Activated CD8-positive, alpha-beta T cell treated with anti-CD3 and anti-CD28 coated beads for 36 hours (primary cell): ENCODE measurements at regions not wholly inside any gene's neighbourhood (a gene's known extent, or its start where the extent isn't known, plus 50 kb on each side); places are given as distances from the start of the nearest gene placed in this dataset.

Experiments
- ATAC-seq: fragments of 200-7000 bp; cut with Tn5 transposase; one replicate; pipeline ENCODE4 v1.10.0; 2021; ENCODE audit warnings: mild to moderate bottlenecking, moderate library complexity
- CTCF ChIA-PET: fragments of 350-600 bp; sonication (Branson Sonifier 250); formaldehyde crosslinking; loops from one replicate; lab custom pipeline; 2021; ENCODE audit warnings: antibody characterized with exemption; lab: Charles Lee
- POLR2A ChIA-PET: fragments of 350-600 bp; sonication (Branson Sonifier 250); formaldehyde crosslinking; loops from one replicate; lab custom pipeline; 2021; ENCODE audit warnings: antibody characterized with exemption; lab: Charles Lee
- DNase-seq: peaks from one replicate; pipeline ENCODE4 v3.0.0-alpha.2; 2020
- H3K27ac Mint-ChIP-seq: one replicate; pipeline ENCODE4 v1.8.0; 2021; ENCODE audit warnings: mild to moderate bottlenecking, mixed read lengths
- H3K27me3 Mint-ChIP-seq: one replicate; pipeline ENCODE4 v1.8.0; 2021; ENCODE audit warnings: mixed read lengths
- H3K36me3 Mint-ChIP-seq: one replicate; pipeline ENCODE4 v1.8.0; 2021; ENCODE audit warnings: low read depth, mixed read lengths
- H3K4me1 Mint-ChIP-seq: one replicate; pipeline ENCODE4 v1.8.0; 2021; ENCODE audit warnings: low read depth, mixed read lengths
- H3K4me3 Mint-ChIP-seq: one replicate; pipeline ENCODE4 v1.8.0; 2021; ENCODE audit warnings: mild to moderate bottlenecking, moderate library complexity, mixed read lengths
- H3K9me3 Mint-ChIP-seq: one replicate; pipeline ENCODE4 v1.8.0; 2021; ENCODE audit warnings: mixed read lengths
- intact Hi-C: fragments of 100-400 bp; cut with micrococcal nuclease; formaldehyde crosslinking; loops from one replicate; pipeline ENCODE4 v1.10.0; 2022
- TF ChIP-seq, protein P1 (sequence below): fragments of 200-600 bp; IDR thresholded peaks from one replicate; pipeline ENCODE4 v1.8.0; 2022; ENCODE audit warnings: antibody characterized with exemption, mild to moderate bottlenecking

DNA sequence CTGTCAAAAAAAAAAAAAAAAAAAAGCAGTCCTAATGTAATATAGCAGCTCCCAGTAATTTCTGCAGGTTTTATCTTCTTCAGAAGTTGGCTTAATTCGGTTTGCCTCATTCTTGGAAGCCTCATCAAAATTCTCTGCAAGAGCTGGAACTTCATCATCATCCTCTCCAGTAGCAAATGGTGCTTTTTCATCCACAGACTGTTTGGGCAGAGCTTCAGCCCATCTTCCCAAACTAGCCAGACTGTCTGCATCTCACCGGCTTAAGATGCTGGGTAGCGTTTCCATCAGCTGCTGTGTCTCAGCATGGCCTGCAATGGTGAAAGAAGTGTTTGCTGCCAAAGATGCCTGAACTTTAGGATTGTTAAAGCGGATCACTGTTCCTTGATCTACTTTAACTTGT lies 112.6 kb downstream of the AIPL1 start:
- POLR2A ChIA-PET, result no interaction called here
- H3K27me3 Mint-ChIP-seq, result peaks cover 15% of the 10 kb centered on the region
- DNase-seq, result no peak
- TF ChIP-seq, protein P1, sequence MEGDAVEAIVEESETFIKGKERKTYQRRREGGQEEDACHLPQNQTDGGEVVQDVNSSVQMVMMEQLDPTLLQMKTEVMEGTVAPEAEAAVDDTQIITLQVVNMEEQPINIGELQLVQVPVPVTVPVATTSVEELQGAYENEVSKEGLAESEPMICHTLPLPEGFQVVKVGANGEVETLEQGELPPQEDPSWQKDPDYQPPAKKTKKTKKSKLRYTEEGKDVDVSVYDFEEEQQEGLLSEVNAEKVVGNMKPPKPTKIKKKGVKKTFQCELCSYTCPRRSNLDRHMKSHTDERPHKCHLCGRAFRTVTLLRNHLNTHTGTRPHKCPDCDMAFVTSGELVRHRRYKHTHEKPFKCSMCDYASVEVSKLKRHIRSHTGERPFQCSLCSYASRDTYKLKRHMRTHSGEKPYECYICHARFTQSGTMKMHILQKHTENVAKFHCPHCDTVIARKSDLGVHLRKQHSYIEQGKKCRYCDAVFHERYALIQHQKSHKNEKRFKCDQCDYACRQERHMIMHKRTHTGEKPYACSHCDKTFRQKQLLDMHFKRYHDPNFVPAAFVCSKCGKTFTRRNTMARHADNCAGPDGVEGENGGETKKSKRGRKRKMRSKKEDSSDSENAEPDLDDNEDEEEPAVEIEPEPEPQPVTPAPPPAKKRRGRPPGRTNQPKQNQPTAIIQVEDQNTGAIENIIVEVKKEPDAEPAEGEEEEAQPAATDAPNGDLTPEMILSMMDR, result no peak
- no peak for ATAC-seq
- no peaks in the 10 kb centered on the region for H3K9me3 Mint-ChIP-seq
- H3K4me3 Mint-ChIP-seq, result no peak overlapping the region
- intact Hi-C loops, result no loop called here
- CTCF ChIA-PET, result no interaction called here
- no peaks in the 10 kb centered on the region for H3K4me1 Mint-ChIP-seq
- no peaks in the 10 kb centered on the region for H3K36me3 Mint-ChIP-seq
- H3K27ac Mint-ChIP-seq, result no peak overlapping the region

DNA sequence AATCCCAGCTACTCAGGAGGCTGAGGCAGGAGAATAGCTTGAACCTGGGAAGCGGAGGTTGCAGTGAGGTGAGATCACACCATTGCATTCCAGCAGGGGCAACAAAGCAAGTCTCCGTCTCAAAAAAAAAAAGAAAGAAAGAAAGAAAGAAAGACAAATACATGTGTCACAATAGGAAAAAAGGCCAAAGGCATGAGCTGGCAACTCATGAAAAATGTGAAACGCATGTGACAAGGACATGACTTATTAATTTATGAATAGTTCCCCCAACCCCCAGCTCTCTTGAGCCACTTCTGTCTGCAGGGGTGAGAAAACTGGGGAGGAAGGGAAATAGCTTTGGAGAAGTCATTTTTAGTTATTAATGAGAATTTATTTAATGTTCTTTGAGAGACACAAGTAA lies 120.6 kb downstream of the AIPL1 start:
- Mint-ChIP-seq H3K4me3 (no peak overlapping the region), H3K4me1 (no peaks in the 10 kb centered on the region), H3K27ac (no peak overlapping the region), H3K36me3 (no peaks in the 10 kb centered on the region), H3K9me3 (no peaks in the 10 kb centered on the region), H3K27me3 (peaks cover 21% of the 10 kb centered on the region)
- POLR2A ChIA-PET, result no interaction called here
- TF ChIP-seq, protein P1, result no peak
- CTCF ChIA-PET, result interaction anchor here (1.1 kb wide), 1 partner anchor 78 kb away, joined by 3 read pairs; no protein-coding TSS in a partner anchor
- ATAC-seq (no peak), DNase-seq (no peak)
- intact Hi-C loops, result no loop called here

DNA sequence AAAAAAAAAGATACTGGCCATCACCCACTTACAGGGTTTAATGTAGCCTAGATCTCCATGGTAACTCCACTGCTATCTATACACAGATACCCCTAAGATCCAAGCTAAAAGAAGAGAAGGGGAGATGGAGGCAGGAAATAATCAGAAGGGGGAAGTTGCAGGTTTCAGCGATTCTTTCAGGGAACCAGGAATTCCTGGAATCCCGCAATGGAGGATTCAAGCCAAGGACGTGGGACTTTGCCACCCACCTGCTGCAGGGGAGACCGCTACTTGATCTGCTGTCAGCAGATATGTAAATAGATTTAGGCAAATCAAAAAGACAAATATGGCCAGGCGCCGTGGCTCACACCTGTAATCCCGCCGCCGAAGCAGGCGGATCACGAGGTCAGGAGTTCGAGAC lies 121.1 kb downstream of the AIPL1 start:
- POLR2A ChIA-PET, result interaction anchor here (0.7 kb wide), 1 partner anchor 197 kb away, joined by 3 read pairs; no protein-coding TSS in a partner anchor
- H3K27ac Mint-ChIP-seq, result no peak overlapping the region
- intact Hi-C loops, result no loop called here
- CTCF ChIA-PET, result interaction anchor here (1.1 kb wide), 1 partner anchor 79 kb away, joined by 3 read pairs; no protein-coding TSS in a partner anchor
- no peak for DNase-seq
- TF ChIP-seq, protein P1, result no peak
- no peak for ATAC-seq
- no peak overlapping the region for H3K4me3 Mint-ChIP-seq
- H3K36me3 Mint-ChIP-seq, result no peaks in the 10 kb centered on the region
- H3K4me1 Mint-ChIP-seq, result no peaks in the 10 kb centered on the region
- H3K9me3 Mint-ChIP-seq, result no peaks in the 10 kb centered on the region
- peaks cover 23% of the 10 kb centered on the region for H3K27me3 Mint-ChIP-seq

DNA sequence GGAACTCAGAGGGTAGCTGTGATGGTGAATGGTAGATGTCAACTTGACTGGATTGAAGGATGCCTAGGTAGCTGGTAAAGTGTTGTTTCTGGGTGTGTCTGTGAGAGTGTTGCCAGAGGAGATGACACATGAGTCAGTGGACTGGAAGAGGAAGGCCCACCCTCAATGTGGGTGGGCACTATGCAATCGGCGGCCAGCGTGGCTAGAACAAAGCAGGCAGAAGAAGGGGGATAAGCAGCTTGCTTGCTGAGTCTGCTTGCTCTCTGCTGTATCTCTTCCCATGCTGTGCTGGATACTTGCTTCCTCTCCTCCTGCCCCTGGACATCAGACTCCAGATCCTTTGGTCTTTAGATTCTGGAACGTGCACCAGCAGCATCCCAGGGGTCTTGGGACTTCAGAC lies 128.1 kb downstream of the AIPL1 start:
- TF ChIP-seq, protein P1, result no peak
- no peak overlapping the region for H3K4me3 Mint-ChIP-seq
- H3K4me1 Mint-ChIP-seq, result no peaks in the 10 kb centered on the region
- H3K9me3 Mint-ChIP-seq, result no peaks in the 10 kb centered on the region
- CTCF ChIA-PET, result interaction anchor here (1.5 kb wide), 1 partner anchor 129 kb away, joined by 3 read pairs; no protein-coding TSS in a partner anchor
- intact Hi-C loops, result no loop called here
- H3K27ac Mint-ChIP-seq, result no peak overlapping the region
- no peaks in the 10 kb centered on the region for H3K36me3 Mint-ChIP-seq
- H3K27me3 Mint-ChIP-seq, result peaks cover 22% of the 10 kb centered on the region
- POLR2A ChIA-PET, result no interaction called here
- no peak for DNase-seq
- ATAC-seq, result no peak

DNA sequence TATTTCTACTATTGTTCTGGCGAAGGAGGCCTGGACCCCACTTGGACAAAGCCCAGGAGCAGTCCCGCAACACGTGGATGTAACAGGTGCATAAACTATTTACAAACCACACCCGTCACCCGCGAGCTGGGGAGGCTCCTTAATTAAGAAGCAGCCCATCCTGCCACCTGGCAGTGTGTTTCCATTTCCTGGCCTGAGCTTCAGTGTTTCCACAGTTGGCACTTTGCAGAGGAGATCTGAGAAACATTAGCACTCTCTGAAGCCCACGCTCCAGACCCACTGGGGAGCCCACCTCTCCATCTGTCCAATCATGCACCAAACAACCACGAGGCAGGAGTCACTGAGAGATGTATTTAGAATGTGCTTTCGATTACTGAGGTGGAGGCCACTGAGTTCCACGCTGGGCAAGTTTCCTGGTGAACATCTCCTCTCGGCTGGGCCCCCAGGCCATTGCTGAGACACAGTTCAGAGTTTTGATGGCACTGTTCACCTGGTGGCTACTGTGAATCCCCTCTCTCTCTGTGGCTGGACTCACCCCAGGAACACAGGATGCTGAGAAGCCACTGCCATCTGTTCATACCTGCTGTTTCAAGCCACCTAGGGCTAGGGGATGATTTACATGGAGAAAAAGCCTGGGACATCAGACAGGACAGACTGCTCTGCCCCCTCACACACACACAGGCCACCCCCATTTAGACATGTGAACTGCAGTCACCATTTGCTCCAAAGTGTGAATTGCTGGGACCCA lies 129.1 kb downstream of the AIPL1 start:
- TF ChIP-seq, protein P1, result no peak
- Mint-ChIP-seq H3K4me3 (no peak overlapping the region), H3K36me3 (no peaks in the 10 kb centered on the region), H3K27ac (no peak overlapping the region), H3K4me1 (no peaks in the 10 kb centered on the region), H3K9me3 (no peaks in the 10 kb centered on the region), H3K27me3 (peaks cover 25% of the 10 kb centered on the region)
- ATAC-seq (no peak), DNase-seq (no peak)
- intact Hi-C loops, result no loop called here
- CTCF ChIA-PET, result interaction anchor here (1.5 kb wide), 1 partner anchor 130 kb away, joined by 3 read pairs; no protein-coding TSS in a partner anchor
- POLR2A ChIA-PET, result no interaction called here
